BE2C (cell line): ENCODE measurements at regions not wholly inside any gene's neighbourhood (a gene's known extent, or its start where the extent isn't known, plus 50 kb on each side); places are given as distances from the start of the nearest gene placed in this dataset.
"Not testable (repeated sequence)": the region's sequence is repeated elsewhere in the genome, so short reads cannot be mapped to it uniquely, and the experiment has no call there.

Experiments used
- DNase-seq: peaks from one replicate; pipeline ENCODE4 v3.0.0-alpha.2; 2020
- H3K27me3 ChIP-seq: fragments of 250-450 bp; sonication (Bioruptor Pico); 2 replicates; pipeline ENCODE4 v1.5.1; 2020; ENCODE audit warnings: mild to moderate bottlenecking
- H3K36me3 ChIP-seq: fragments of 250-450 bp; sonication (Bioruptor Pico); 2 replicates; pipeline ENCODE4 v1.5.1; 2020; ENCODE audit warnings: mild to moderate bottlenecking
- H3K4me1 ChIP-seq: fragments of 250-450 bp; sonication (Bioruptor Pico); 2 replicates; pipeline ENCODE4 v1.5.1; 2020
- H3K4me3 ChIP-seq: 2 replicates; pipeline ENCODE4 v1.5.1; 2011; ENCODE audit warnings: low read depth, low read length
- H3K9me3 ChIP-seq: fragments of 250-450 bp; sonication (Bioruptor Pico); 2 replicates; pipeline ENCODE4 v1.5.1; 2020
- CTCF ChIP-seq: IDR thresholded peaks from 2 replicates; pipeline ENCODE4 v1.5.1; 2012; ENCODE audit warnings: mild to moderate bottlenecking, low read depth, low read length

GRCh38 chr1:114253900-114254299 lies 100.2 kb upstream of the SYT6 start:
- no peak for DNase-seq

GRCh38 chr1:114251573-114251939 lies 97.9 kb upstream of the SYT6 start:
- Histone ChIP-seq H3K36me3 (no peaks in the 10 kb centered on the region), H3K4me1 (no peaks in the 10 kb centered on the region), H3K27me3 (no peaks in the 10 kb centered on the region), H3K9me3 (no peaks in the 10 kb centered on the region), H3K4me3 (no peak overlapping the region)
- no peak for TF ChIP-seq CTCF
- no peak for DNase-seq

More at GRCh38 chr1:114253900-114254299, 100.2 kb upstream of the SYT6 start:
- H3K27me3 ChIP-seq = no peaks in the 10 kb centered on the region
- no peak overlapping the region for H3K4me3 ChIP-seq
- no peaks in the 10 kb centered on the region for H3K4me1 ChIP-seq
- TF ChIP-seq CTCF = no peak
- no peaks in the 10 kb centered on the region for H3K36me3 ChIP-seq
- no peaks in the 10 kb centered on the region for H3K9me3 ChIP-seq

- H3K27me3 ChIP-seq = no peaks in the 10 kb centered on the region
- no peak for DNase-seq
- TF ChIP-seq CTCF = no peak
- no peaks in the 10 kb centered on the region for H3K36me3 ChIP-seq
- H3K4me1 ChIP-seq = no peaks in the 10 kb centered on the region
- no peaks in the 10 kb centered on the region for H3K9me3 ChIP-seq
- no peak overlapping the region for H3K4me3 ChIP-seq
Observed at GRCh38 chr1:114250683-114251572, 97.3 kb upstream of the SYT6 start.

- Histone ChIP-seq H3K36me3 (no peaks in the 10 kb centered on the region), H3K4me1 (no peaks in the 10 kb centered on the region), H3K4me3 (no peak overlapping the region), H3K27me3 (no peaks in the 10 kb centered on the region), H3K9me3 (no peaks in the 10 kb centered on the region)
- no peak for TF ChIP-seq CTCF
- DNase-seq = no peak
Observed at GRCh38 chr1:114249691-114250090, 96.0 kb upstream of the SYT6 start.

- no peaks in the 10 kb centered on the region for H3K36me3 ChIP-seq
- no peak for TF ChIP-seq CTCF
- no peaks in the 10 kb centered on the region for H3K27me3 ChIP-seq
- no peaks in the 10 kb centered on the region for H3K4me1 ChIP-seq
- no peaks in the 10 kb centered on the region for H3K9me3 ChIP-seq
- no peak for DNase-seq
- H3K4me3 ChIP-seq = no peak overlapping the region
Observed at GRCh38 chr1:114248162-114248561, 94.5 kb upstream of the SYT6 start.

- not testable (repeated sequence) for H3K27me3 ChIP-seq, H3K4me1 ChIP-seq, H3K36me3 ChIP-seq, DNase-seq, H3K4me3 ChIP-seq, H3K9me3 ChIP-seq
Observed at GRCh38 chr1:114242531-114243210, 89.0 kb upstream of the SYT6 start.
